ENCODE measurements at regions not wholly inside any gene's neighbourhood (a gene's known extent, or its start where the extent isn't known, plus 50 kb on each side); places are given as distances from the start of the nearest gene placed in this dataset.

- TF ChIP-seq YY1 (IDR thresholded peaks at IDR 0.05; ENCODE audit: insufficient read depth, insufficient read length): no peak
- no peak for TF ChIP-seq ZNF274 (IDR thresholded peaks at IDR 0.05; ENCODE audit: low read depth, low read length)
Measured at GRCh38 chr10:10716972-10717371, 300.7 kb upstream of the CELF2 start.
